ENCODE measurements at regions not wholly inside any gene's neighbourhood (a gene's known extent, or its start where the extent isn't known, plus 50 kb on each side); places are given as distances from the start of the nearest gene placed in this dataset.

DNA sequence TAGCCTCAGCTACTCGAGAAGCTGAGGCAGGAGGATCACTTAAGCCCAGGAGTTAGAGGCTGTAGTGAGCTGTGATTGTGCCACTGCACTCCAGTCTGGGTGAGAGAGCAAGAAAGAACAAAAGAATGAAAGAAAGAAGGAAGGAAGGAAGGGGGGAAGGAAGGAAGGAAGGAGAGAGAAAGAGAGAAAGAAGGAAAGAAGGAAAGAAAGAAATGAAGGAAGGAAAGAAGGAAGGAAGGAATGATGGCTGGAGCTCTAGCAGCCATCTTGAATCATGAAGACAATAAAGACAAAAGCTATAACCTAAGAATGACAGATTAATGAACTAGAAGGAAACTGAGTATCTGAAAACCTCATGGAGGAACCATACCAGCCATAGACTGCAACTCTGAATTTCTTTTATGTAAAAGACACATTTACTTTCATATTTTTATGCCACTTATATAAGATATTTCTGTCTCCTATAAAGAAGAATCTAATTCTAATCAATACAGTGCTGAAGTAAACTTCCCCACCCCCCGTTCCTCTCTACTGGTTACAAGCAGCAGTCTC, 522.3 kb upstream of the JARID2 start:
- H3K27ac Mint-ChIP-seq = peak overlapping the region; percentile 15; the same call in 1 of the 2 replicates
- H3K4me3 Mint-ChIP-seq = no peak overlapping the region
- TF ChIP-seq STAT1 (IDR thresholded peaks at IDR 0.05; ENCODE audit: unreplicated experiment) (no peak), EZH2phosphoT487 (IDR thresholded peaks at IDR 0.05; ENCODE audit: unreplicated experiment) (no peak), ZNF114 (CRISPR knock-in tag; IDR thresholded peaks at IDR 0.05) (no peak), ZNF331 (CRISPR knock-in tag; IDR thresholded peaks at IDR 0.05; ENCODE audit: low read depth) (no peak), CREB1 (CRISPR knock-in tag; IDR thresholded peaks at IDR 0.05; ENCODE audit: low read depth) (no peak), EZH2 (IDR thresholded peaks at IDR 0.05; ENCODE audit: low read depth, unreplicated experiment) (no peak), JUNB (IDR thresholded peaks at IDR 0.05; ENCODE audit: unreplicated experiment) (no peak), NANOG (IDR thresholded peaks at IDR 0.05; ENCODE audit: borderline replicate concordance) (no peak)
- TF ChIP-seq, protein P1, sequence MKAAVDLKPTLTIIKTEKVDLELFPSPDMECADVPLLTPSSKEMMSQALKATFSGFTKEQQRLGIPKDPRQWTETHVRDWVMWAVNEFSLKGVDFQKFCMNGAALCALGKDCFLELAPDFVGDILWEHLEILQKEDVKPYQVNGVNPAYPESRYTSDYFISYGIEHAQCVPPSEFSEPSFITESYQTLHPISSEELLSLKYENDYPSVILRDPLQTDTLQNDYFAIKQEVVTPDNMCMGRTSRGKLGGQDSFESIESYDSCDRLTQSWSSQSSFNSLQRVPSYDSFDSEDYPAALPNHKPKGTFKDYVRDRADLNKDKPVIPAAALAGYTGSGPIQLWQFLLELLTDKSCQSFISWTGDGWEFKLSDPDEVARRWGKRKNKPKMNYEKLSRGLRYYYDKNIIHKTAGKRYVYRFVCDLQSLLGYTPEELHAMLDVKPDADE (IDR thresholded peaks at IDR 0.05) = no peak
- TF ChIP-seq, protein P2, sequence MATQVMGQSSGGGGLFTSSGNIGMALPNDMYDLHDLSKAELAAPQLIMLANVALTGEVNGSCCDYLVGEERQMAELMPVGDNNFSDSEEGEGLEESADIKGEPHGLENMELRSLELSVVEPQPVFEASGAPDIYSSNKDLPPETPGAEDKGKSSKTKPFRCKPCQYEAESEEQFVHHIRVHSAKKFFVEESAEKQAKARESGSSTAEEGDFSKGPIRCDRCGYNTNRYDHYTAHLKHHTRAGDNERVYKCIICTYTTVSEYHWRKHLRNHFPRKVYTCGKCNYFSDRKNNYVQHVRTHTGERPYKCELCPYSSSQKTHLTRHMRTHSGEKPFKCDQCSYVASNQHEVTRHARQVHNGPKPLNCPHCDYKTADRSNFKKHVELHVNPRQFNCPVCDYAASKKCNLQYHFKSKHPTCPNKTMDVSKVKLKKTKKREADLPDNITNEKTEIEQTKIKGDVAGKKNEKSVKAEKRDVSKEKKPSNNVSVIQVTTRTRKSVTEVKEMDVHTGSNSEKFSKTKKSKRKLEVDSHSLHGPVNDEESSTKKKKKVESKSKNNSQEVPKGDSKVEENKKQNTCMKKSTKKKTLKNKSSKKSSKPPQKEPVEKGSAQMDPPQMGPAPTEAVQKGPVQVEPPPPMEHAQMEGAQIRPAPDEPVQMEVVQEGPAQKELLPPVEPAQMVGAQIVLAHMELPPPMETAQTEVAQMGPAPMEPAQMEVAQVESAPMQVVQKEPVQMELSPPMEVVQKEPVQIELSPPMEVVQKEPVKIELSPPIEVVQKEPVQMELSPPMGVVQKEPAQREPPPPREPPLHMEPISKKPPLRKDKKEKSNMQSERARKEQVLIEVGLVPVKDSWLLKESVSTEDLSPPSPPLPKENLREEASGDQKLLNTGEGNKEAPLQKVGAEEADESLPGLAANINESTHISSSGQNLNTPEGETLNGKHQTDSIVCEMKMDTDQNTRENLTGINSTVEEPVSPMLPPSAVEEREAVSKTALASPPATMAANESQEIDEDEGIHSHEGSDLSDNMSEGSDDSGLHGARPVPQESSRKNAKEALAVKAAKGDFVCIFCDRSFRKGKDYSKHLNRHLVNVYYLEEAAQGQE (IDR thresholded peaks at IDR 0.05; ENCODE audit: unreplicated experiment) = no peak
- TF ChIP-seq, protein P3, sequence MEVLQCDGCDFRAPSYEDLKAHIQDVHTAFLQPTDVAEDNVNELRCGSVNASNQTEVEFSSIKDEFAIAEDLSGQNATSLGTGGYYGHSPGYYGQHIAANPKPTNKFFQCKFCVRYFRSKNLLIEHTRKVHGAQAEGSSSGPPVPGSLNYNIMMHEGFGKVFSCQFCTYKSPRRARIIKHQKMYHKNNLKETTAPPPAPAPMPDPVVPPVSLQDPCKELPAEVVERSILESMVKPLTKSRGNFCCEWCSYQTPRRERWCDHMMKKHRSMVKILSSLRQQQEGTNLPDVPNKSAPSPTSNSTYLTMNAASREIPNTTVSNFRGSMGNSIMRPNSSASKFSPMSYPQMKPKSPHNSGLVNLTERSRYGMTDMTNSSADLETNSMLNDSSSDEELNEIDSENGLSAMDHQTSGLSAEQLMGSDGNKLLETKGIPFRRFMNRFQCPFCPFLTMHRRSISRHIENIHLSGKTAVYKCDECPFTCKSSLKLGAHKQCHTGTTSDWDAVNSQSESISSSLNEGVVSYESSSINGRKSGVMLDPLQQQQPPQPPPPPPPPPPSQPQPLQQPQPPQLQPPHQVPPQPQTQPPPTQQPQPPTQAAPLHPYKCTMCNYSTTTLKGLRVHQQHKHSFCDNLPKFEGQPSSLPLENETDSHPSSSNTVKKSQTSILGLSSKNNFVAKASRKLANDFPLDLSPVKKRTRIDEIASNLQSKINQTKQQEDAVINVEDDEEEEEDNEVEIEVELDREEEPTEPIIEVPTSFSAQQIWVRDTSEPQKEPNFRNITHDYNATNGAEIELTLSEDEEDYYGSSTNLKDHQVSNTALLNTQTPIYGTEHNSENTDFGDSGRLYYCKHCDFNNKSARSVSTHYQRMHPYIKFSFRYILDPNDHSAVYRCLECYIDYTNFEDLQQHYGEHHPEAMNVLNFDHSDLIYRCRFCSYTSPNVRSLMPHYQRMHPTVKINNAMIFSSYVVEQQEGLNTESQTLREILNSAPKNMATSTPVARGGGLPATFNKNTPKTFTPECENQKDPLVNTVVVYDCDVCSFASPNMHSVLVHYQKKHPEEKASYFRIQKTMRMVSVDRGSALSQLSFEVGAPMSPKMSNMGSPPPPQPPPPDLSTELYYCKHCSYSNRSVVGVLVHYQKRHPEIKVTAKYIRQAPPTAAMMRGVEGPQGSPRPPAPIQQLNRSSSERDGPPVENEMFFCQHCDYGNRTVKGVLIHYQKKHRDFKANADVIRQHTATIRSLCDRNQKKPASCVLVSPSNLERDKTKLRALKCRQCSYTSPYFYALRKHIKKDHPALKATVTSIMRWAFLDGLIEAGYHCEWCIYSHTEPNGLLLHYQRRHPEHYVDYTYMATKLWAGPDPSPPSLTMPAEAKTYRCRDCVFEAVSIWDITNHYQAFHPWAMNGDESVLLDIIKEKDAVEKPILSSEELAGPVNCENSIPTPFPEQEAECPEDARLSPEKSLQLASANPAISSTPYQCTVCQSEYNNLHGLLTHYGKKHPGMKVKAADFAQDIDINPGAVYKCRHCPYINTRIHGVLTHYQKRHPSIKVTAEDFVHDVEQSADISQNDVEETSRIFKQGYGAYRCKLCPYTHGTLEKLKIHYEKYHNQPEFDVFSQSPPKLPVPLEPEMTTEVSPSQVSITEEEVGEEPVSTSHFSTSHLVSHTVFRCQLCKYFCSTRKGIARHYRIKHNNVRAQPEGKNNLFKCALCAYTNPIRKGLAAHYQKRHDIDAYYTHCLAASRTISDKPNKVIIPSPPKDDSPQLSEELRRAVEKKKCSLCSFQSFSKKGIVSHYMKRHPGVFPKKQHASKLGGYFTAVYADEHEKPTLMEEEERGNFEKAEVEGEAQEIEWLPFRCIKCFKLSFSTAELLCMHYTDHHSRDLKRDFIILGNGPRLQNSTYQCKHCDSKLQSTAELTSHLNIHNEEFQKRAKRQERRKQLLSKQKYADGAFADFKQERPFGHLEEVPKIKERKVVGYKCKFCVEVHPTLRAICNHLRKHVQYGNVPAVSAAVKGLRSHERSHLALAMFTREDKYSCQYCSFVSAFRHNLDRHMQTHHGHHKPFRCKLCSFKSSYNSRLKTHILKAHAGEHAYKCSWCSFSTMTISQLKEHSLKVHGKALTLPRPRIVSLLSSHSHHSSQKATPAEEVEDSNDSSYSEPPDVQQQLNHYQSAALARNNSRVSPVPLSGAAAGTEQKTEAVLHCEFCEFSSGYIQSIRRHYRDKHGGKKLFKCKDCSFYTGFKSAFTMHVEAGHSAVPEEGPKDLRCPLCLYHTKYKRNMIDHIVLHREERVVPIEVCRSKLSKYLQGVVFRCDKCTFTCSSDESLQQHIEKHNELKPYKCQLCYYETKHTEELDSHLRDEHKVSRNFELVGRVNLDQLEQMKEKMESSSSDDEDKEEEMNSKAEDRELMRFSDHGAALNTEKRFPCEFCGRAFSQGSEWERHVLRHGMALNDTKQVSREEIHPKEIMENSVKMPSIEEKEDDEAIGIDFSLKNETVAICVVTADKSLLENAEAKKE (CRISPR knock-in tag; IDR thresholded peaks at IDR 0.05) = no peak
- ATAC-seq (no peak), DNase-seq (ENCODE audit: low spot score) (no peak)
- H3K9me2 ChIP-seq (ENCODE audit: insufficient read depth) = peaks cover 17% of the 10 kb centered on the region; the same call in 1 of the 2 replicates
- no peaks in the 10 kb centered on the region for H4K20me1 ChIP-seq (replicated peaks; ENCODE audit: insufficient read depth)
- H3K36me3 Mint-ChIP-seq (ENCODE audit: low read depth) = no peaks in the 10 kb centered on the region; the same call in 2 of the 3 replicates
- no peak overlapping the region for H3K4me3 ChIP-seq
- no peaks in the 10 kb centered on the region for H3K36me3 ChIP-seq (ENCODE audit: insufficient read depth)
- H3K4me2 ChIP-seq = no peak overlapping the region
- no peak overlapping the region for H2AFZ ChIP-seq
- H3K27me3 ChIP-seq (ENCODE audit: insufficient read depth) = no peaks in the 10 kb centered on the region
- no peaks in the 10 kb centered on the region for H3K79me2 ChIP-seq (replicated peaks; ENCODE audit: insufficient read depth)
- H3F3A ChIP-seq (replicated peaks; ENCODE audit: low read depth) = no peaks in the 10 kb centered on the region
- H3K27ac ChIP-seq (ENCODE audit: low read depth) = no peak overlapping the region
- H3K4me1 Mint-ChIP-seq = peaks cover 13% of the 10 kb centered on the region
- peaks cover 2% of the 10 kb centered on the region; the same call in 1 of the 2 replicates for H3K4me1 ChIP-seq (ENCODE audit: insufficient read depth)
- no peaks in the 10 kb centered on the region for H3K9me3 Mint-ChIP-seq
- H3K27me3 Mint-ChIP-seq (ENCODE audit: insufficient read depth, low read depth, poor library complexity) = peaks cover 4% of the 10 kb centered on the region
